ENCODE measurements at regions not wholly inside any gene's neighbourhood (a gene's known extent, or its start where the extent isn't known, plus 50 kb on each side); places are given as distances from the start of the nearest gene placed in this dataset.

- no peak for TF ChIP-seq CTCF (IDR thresholded peaks at IDR 0.05 in 4 of 5, conservative IDR thresholded peaks at IDR 0.05 in 1 of 5)
- TF ChIP-seq POLR2A (IDR thresholded peaks at IDR 0.05): no peak
Observed at GRCh38 chr2:192940767-192941166, 746.0 kb upstream of the TMEFF2 start.
